ENCODE measurements at regions not wholly inside any gene's neighbourhood (a gene's known extent, or its start where the extent isn't known, plus 50 kb on each side); places are given as distances from the start of the nearest gene placed in this dataset.
"Not testable (repeated sequence)": the region's sequence is repeated elsewhere in the genome, so short reads cannot be mapped to it uniquely, and the experiment has no call there.

DNA sequence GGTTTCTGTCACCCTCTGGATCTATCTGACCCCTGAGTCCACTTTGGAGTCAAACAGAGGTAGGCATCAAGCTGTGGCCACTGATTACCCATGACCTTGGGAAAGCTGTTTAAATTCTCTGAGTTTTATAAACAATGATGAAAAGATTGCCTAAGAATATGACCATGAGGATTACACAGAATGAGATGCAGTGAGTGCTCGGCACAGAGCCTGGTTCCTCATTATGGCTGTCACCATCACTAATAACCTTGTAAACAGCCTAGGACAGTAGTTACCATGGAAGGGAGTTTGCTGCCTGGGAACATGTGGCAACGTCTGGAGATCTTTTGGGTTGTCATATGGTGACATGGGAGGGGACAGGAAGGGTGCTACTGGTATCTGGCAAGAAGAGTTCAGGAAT, 248.3 kb upstream of the KAZN start:
- Mint-ChIP-seq H3K27me3 (peaks cover 2% of the 10 kb centered on the region), H3K36me3 (ENCODE audit: insufficient read depth) (no peaks in the 10 kb centered on the region), H3K4me3 (ENCODE audit: low read depth) (no peak overlapping the region), H3K9me3 (ENCODE audit: low read depth) (no peaks in the 10 kb centered on the region), H3K4me1 (ENCODE audit: low read depth) (no peaks in the 10 kb centered on the region), H3K27ac (no peak overlapping the region)
- no peak for DNase-seq (ENCODE audit: low spot score, unreplicated experiment)
- TF ChIP-seq, protein P1, sequence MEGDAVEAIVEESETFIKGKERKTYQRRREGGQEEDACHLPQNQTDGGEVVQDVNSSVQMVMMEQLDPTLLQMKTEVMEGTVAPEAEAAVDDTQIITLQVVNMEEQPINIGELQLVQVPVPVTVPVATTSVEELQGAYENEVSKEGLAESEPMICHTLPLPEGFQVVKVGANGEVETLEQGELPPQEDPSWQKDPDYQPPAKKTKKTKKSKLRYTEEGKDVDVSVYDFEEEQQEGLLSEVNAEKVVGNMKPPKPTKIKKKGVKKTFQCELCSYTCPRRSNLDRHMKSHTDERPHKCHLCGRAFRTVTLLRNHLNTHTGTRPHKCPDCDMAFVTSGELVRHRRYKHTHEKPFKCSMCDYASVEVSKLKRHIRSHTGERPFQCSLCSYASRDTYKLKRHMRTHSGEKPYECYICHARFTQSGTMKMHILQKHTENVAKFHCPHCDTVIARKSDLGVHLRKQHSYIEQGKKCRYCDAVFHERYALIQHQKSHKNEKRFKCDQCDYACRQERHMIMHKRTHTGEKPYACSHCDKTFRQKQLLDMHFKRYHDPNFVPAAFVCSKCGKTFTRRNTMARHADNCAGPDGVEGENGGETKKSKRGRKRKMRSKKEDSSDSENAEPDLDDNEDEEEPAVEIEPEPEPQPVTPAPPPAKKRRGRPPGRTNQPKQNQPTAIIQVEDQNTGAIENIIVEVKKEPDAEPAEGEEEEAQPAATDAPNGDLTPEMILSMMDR (IDR thresholded peaks at IDR 0.05; ENCODE audit: unreplicated experiment), result no peak

DNA sequence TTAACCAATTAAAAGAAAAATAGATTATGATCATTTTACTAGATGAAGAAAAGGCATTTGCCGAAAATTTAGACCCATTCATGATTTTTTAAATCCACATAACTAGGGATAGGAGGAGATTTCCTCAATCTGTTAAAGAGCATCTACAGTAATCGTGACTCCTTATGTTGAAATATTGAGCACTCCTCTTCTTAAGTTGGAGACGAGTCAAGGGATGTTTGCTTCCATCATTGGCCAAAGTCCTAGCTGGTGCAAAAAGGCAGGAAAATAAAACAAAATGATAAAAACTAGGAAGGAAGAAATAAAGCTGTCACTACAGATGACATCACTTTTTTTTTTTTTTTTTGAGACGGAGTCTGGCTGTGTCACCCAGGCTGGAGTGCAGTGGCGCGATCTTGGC, 245.6 kb upstream of the KAZN start:
- no peak for DNase-seq (ENCODE audit: low spot score, unreplicated experiment)
- TF ChIP-seq, protein P1 (IDR thresholded peaks at IDR 0.05; ENCODE audit: unreplicated experiment), result no peak
- Mint-ChIP-seq H3K9me3 (ENCODE audit: low read depth) (peaks cover 11% of the 10 kb centered on the region), H3K36me3 (ENCODE audit: insufficient read depth) (no peaks in the 10 kb centered on the region), H3K4me1 (ENCODE audit: low read depth) (no peaks in the 10 kb centered on the region), H3K27me3 (no peaks in the 10 kb centered on the region), H3K4me3 (ENCODE audit: low read depth) (no peak overlapping the region), H3K27ac (no peak overlapping the region)

DNA sequence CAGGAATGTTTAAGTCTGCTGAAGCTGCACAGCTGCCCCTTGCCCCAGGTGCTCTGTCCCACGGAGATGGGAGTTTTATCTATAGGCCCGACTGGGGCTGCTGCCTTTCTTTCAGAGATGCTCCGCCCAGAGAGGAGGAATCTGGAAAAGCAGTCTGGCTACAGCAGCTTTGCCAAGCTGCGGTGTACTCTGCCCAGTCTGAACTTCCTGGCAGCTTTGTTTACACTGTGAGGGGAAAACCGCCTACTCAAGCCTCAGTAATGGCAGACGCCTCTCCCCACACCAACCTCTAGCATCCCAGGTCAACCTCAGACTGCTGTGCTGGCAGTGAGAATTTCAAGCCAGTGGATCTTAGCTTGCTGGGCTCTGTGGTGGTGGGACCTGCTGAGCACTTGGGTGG, 237.5 kb upstream of the KAZN start:
- peaks cover 12% of the 10 kb centered on the region for H3K27me3 Mint-ChIP-seq
- not testable (repeated sequence) for H3K27ac Mint-ChIP-seq; H3K4me1 Mint-ChIP-seq (ENCODE audit: low read depth); H3K9me3 Mint-ChIP-seq (ENCODE audit: low read depth); H3K36me3 Mint-ChIP-seq (ENCODE audit: insufficient read depth); H3K4me3 Mint-ChIP-seq (ENCODE audit: low read depth); DNase-seq (ENCODE audit: low spot score, unreplicated experiment)

DNA sequence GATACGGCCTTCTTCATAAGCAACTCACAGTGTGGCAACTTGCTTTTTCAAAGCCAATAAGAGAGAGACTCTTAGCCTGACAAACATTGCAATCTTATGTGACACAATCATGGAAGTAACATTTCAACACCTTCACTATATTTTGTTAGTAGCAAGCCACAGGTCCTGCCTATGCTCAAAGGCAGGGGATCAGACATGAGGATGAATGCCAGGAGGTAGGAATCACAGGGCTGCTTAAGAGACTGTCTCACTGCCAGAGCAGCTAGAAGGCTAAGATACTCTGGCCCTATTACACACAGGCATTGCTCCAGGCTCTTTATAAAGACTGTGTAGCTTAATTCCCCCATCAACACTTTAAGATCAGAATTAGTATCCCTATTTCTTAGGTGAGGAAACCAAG, 236.2 kb upstream of the KAZN start:
- TF ChIP-seq, protein P1 (IDR thresholded peaks at IDR 0.05; ENCODE audit: unreplicated experiment), result no peak
- H3K36me3 Mint-ChIP-seq (ENCODE audit: insufficient read depth), result no peaks in the 10 kb centered on the region
- no peak overlapping the region for H3K27ac Mint-ChIP-seq
- H3K27me3 Mint-ChIP-seq, result peaks cover 20% of the 10 kb centered on the region
- no peaks in the 10 kb centered on the region for H3K4me1 Mint-ChIP-seq (ENCODE audit: low read depth)
- H3K4me3 Mint-ChIP-seq (ENCODE audit: low read depth), result no peak overlapping the region
- H3K9me3 Mint-ChIP-seq (ENCODE audit: low read depth), result peaks cover 1% of the 10 kb centered on the region
- DNase-seq (ENCODE audit: low spot score, unreplicated experiment), result no peak

DNA sequence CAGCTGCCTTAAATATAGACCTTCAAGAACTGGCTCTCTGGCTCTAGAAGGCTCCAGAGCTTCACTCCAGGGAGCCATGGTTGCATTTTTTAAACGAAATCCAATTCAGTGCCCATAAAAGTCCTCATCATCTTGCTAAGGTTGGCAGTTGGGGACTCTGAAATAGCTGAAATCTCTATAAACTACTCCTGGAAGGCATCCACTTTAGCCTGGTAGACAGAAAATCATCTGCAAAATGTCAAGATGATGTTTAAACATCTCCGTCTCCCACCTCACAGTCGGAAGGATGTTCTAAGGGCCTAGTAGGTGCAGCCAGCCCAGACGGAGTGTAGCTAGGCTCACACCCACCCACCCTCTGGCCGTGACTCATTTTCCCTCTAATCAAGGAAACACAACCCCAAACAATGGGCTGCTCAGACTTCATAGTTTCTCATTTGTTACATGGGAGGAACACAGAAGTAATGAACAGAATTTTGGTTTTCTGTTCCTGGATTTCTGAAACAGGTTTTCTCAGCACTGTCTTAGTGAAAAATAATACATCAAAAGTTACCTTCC, 235.4 kb upstream of the KAZN start:
- H3K9me3 Mint-ChIP-seq (ENCODE audit: low read depth), result no peaks in the 10 kb centered on the region
- no peak overlapping the region for H3K27ac Mint-ChIP-seq
- peaks cover 27% of the 10 kb centered on the region for H3K27me3 Mint-ChIP-seq
- H3K4me1 Mint-ChIP-seq (ENCODE audit: low read depth), result peaks cover 3% of the 10 kb centered on the region
- H3K4me3 Mint-ChIP-seq (ENCODE audit: low read depth), result no peak overlapping the region
- H3K36me3 Mint-ChIP-seq (ENCODE audit: insufficient read depth), result no peaks in the 10 kb centered on the region
- TF ChIP-seq, protein P1 (IDR thresholded peaks at IDR 0.05; ENCODE audit: unreplicated experiment), result no peak
- DNase-seq (ENCODE audit: low spot score, unreplicated experiment), result no peak

DNA sequence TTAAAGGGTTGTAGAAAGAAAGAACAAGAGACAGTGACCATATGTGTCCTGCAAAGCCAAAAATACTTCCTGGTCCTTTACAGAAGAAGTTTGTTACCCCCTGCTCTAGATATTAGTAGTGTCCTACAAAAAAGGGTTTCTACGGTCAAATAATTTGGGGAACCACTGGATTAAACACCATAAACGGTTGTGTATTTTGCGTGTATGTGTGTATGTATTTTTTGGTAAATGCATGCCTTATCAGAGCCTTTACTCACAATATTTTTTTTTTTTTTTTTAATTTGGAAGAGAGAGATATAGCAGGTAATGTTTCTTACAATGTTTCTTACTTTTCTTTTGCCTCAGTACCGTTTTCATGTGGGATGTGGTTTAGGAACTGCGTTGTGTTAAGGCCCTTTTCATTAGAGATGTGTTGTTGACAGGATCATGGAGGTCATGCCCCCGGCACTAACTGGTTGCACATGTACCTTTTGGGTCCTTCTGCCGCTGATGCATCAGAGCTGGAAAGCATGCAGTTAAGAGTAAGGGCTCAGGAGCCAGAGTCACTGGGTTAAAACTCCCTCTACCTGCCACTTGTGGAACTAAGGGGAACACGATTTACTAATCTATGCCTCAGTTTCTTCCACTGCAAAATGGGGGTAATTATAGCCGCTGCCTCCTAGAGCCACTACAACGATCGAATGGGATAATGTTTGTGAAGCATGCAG, 234.6 kb upstream of the KAZN start:
- Mint-ChIP-seq H3K9me3 (ENCODE audit: low read depth) (no peaks in the 10 kb centered on the region), H3K4me1 (ENCODE audit: low read depth) (peaks cover 3% of the 10 kb centered on the region), H3K36me3 (ENCODE audit: insufficient read depth) (no peaks in the 10 kb centered on the region), H3K27me3 (peaks cover 28% of the 10 kb centered on the region), H3K4me3 (ENCODE audit: low read depth) (no peak overlapping the region), H3K27ac (no peak overlapping the region)
- TF ChIP-seq, protein P1 (IDR thresholded peaks at IDR 0.05; ENCODE audit: unreplicated experiment), result peak; percentile 18
- no peak for DNase-seq (ENCODE audit: low spot score, unreplicated experiment)
